H1 (cell line): ENCODE measurements at regions not wholly inside any gene's neighbourhood (a gene's known extent, or its start where the extent isn't known, plus 50 kb on each side); places are given as distances from the start of the nearest gene placed in this dataset.

Source experiments
- CTCF ChIA-PET: fragments of 300-600 bp; sonication (Branson Sonifier 250); formaldehyde crosslinking; loops from one replicate; lab custom pipeline; 2021; ENCODE audit not compliant: partially characterized antibody; lab: Charles Lee
- POLR2A ChIA-PET: fragments of 300-600 bp; sonication (Branson Sonifier 250); formaldehyde crosslinking; loops from one replicate; lab custom pipeline; 2021; ENCODE audit warnings: inconsistent platforms; ENCODE audit not compliant: partially characterized antibody; lab: Charles Lee
- DNase-seq, 2 experiments: peaks; one replicate each; pipeline versions ENCODE4 v3.0.0 to v3.0.0-alpha.2; 2010 to 2022; ENCODE audit warnings: low spot score in 2 of 2, low read depth in 1 of 2, mixed read lengths in 1 of 2
- FAIRE-seq: peaks from 2 replicates; lab custom pipeline; 2011; peaks lifted over from hg19 to GRCh38; lab: Jason Lieb, UNC
- H2AFZ ChIP-seq: 2 replicates; pipeline ENCODE4 v1.8.1; 2012; ENCODE audit warnings: low read length, inconsistent platforms
- H2AK5ac ChIP-seq: 2 replicates; pipeline ENCODE4 v1.6.1; 2013; ENCODE audit warnings: low read depth, low read length
- H2BK120ac ChIP-seq: replicated peaks from 2 replicates; pipeline ENCODE3; 2013; ENCODE audit warnings: low read depth, low read length, inconsistent platforms
- H2BK12ac ChIP-seq: 2 replicates; pipeline ENCODE4 v1.6.1; 2013; ENCODE audit warnings: low read depth, low read length
- H2BK15ac ChIP-seq: 2 replicates; pipeline ENCODE4 v1.6.1; 2013; ENCODE audit warnings: low read length
- H2BK20ac ChIP-seq: 2 replicates; pipeline ENCODE4 v1.6.1; 2013; ENCODE audit warnings: low read length
- H2BK5ac ChIP-seq: 2 replicates; pipeline ENCODE4 v1.6.1; 2013; ENCODE audit warnings: low read depth, low read length
- H3K14ac ChIP-seq: 2 replicates; pipeline ENCODE4 v1.6.1; 2013; ENCODE audit warnings: inconsistent platforms; ENCODE audit not compliant: insufficient read length
- H3K18ac ChIP-seq: 2 replicates; pipeline ENCODE4 v1.6.1; 2013; ENCODE audit warnings: low read length; ENCODE audit errors: extremely low read depth
- H3K23ac ChIP-seq: 2 replicates; pipeline ENCODE4 v1.6.1; 2013; ENCODE audit warnings: inconsistent platforms; ENCODE audit not compliant: insufficient read length
- H3K23me2 ChIP-seq: 2 replicates; pipeline ENCODE4 v1.6.1; 2013; ENCODE audit warnings: low read depth, low read length
- H3K27ac ChIP-seq: 2 replicates; pipeline ENCODE4 v1.6.1; 2011; ENCODE audit warnings: low read depth, low read length, inconsistent platforms
- H3K27me3 ChIP-seq, 4 experiments: replicated peaks in 1 of 4; 1 replicate in 1 of 4; 2 replicates in 3 of 4; pipeline versions ENCODE4 v1.6.1 to v1.8.1; 2011 to 2013; ENCODE audit warnings: low read length in 3 of 4, mild to moderate bottlenecking in 3 of 4, inconsistent platforms in 2 of 4, mixed read lengths in 2 of 4, moderate library complexity in 1 of 4; ENCODE audit not compliant: control insufficient read depth in 3 of 4, insufficient read depth in 3 of 4; ENCODE audit errors: extremely low read depth in 1 of 4
- H3K36me3 ChIP-seq, 4 experiments: 2 replicates each; pipeline versions ENCODE4 v1.6.1 to v1.8.1; 2011 to 2013; ENCODE audit warnings: mild to moderate bottlenecking in 4 of 4, low read length in 3 of 4, moderate library complexity in 2 of 4, control low read depth in 1 of 4, inconsistent platforms in 1 of 4; ENCODE audit not compliant: insufficient read depth in 4 of 4, control insufficient read depth in 2 of 4
- H3K4ac ChIP-seq: replicated peaks from 2 replicates; pipeline ENCODE3; 2013; ENCODE audit warnings: low read length, low read depth, mixed read lengths, inconsistent platforms; ENCODE audit not compliant: insufficient read length
- H3K4me1 ChIP-seq, 4 experiments: replicated peaks in 1 of 4; 1 replicate in 1 of 4; 2 replicates in 3 of 4; pipeline versions ENCODE4 v1.6.1 to v1.8.1; 2011 to 2013; ENCODE audit warnings: low read length in 3 of 4, inconsistent platforms in 2 of 4, mixed read lengths in 1 of 4; ENCODE audit not compliant: insufficient read depth in 4 of 4, control insufficient read depth in 3 of 4
- H3K4me2 ChIP-seq, 2 experiments: 2 replicates each; pipeline versions ENCODE4 v1.6.1 to v1.8.1; 2011 to 2013; ENCODE audit warnings: low read depth in 2 of 2, low read length in 2 of 2, control low read depth in 1 of 2, inconsistent platforms in 1 of 2, mild to moderate bottlenecking in 1 of 2; ENCODE audit not compliant: insufficient read depth in 1 of 2
- H3K4me3 ChIP-seq, 4 experiments: fragments of 200-600, 300-600 bp in 1 of 4; sonication (generic), shearing (Covaris generic), sonication (Bioruptor Twin) in 1 of 4; 2 replicates each; pipeline versions ENCODE4 v1.5.1 to v1.8.1; 2011 to 2016; ENCODE audit warnings: low read length in 4 of 4, low read depth in 3 of 4, control low read depth in 2 of 4, inconsistent platforms in 2 of 4, mild to moderate bottlenecking in 2 of 4, mixed read lengths in 1 of 4, moderate library complexity in 1 of 4; ENCODE audit not compliant: insufficient read depth in 2 of 4; ENCODE audit errors: extremely low read depth in 1 of 4
- H3K56ac ChIP-seq: replicated peaks from 2 replicates; pipeline ENCODE3; 2013; ENCODE audit warnings: low read depth, mild to moderate bottlenecking, mixed read lengths, low read length, inconsistent platforms; ENCODE audit not compliant: insufficient read length
- H3K79me1 ChIP-seq: 2 replicates; pipeline ENCODE4 v1.6.1; 2013; ENCODE audit warnings: low read depth, low read length, control low read depth
- H3K79me2 ChIP-seq, 2 experiments: 2 replicates each; pipeline versions ENCODE4 v1.6.1 to v1.8.1; 2012 to 2013; ENCODE audit warnings: low read length in 2 of 2, mild to moderate bottlenecking in 2 of 2, inconsistent platforms in 1 of 2; ENCODE audit not compliant: insufficient read depth in 2 of 2, control insufficient read depth in 1 of 2
- H3K9ac ChIP-seq, 4 experiments: replicated peaks in 1 of 4; 1 replicate in 1 of 4; 2 replicates in 3 of 4; pipeline versions ENCODE4 v1.6.1 to v1.8.1; 2011 to 2013; ENCODE audit warnings: low read depth in 3 of 4, low read length in 3 of 4, control low read depth in 2 of 4, mild to moderate bottlenecking in 2 of 4, moderate library complexity in 2 of 4, inconsistent platforms in 1 of 4; ENCODE audit errors: extremely low read depth in 1 of 4
- H3K9me3 ChIP-seq, 2 experiments: 2 replicates each; pipeline versions ENCODE4 v1.6.1 to v1.8.1; 2012 to 2013; ENCODE audit warnings: mild to moderate bottlenecking in 2 of 2, moderate library complexity in 2 of 2, control low read depth in 1 of 2, inconsistent platforms in 1 of 2, low read depth in 1 of 2, low read length in 1 of 2, mixed read lengths in 1 of 2; ENCODE audit not compliant: insufficient read depth in 2 of 2
- H4K20me1 ChIP-seq, 2 experiments: replicated peaks in 1 of 2; 2 replicates each; pipeline versions ENCODE3 to v1.8.1; 2011 to 2013; ENCODE audit warnings: inconsistent platforms in 2 of 2, low read length in 2 of 2, mild to moderate bottlenecking in 1 of 2; ENCODE audit not compliant: insufficient read depth in 2 of 2, control insufficient read depth in 1 of 2
- H4K5ac ChIP-seq: 2 replicates; pipeline ENCODE4 v1.6.1; 2013; ENCODE audit warnings: low read length, low read depth, mixed read lengths, inconsistent platforms; ENCODE audit not compliant: insufficient read length
- H4K8ac ChIP-seq: 2 replicates; pipeline ENCODE4 v1.8.0; 2013; ENCODE audit warnings: mild to moderate bottlenecking, moderate library complexity, low read length, inconsistent platforms; ENCODE audit not compliant: insufficient read depth; ENCODE audit errors: extremely low read depth
- H4K91ac ChIP-seq: replicated peaks from 2 replicates; pipeline ENCODE3; 2013; ENCODE audit warnings: low read length, mixed read lengths, inconsistent platforms; ENCODE audit not compliant: insufficient read length
- BACH1 ChIP-seq: IDR thresholded peaks from 2 replicates; pipeline ENCODE4 v1.6.1; 2012; ENCODE audit warnings: low read length, improper control_type of control experiment
- BRCA1 ChIP-seq: IDR thresholded peaks from 2 replicates; pipeline ENCODE4 v1.6.1; 2012; ENCODE audit warnings: low read depth, low read length, improper control_type of control experiment
- CBX5 ChIP-seq: fragments of 300-800, 300-1000 bp; sonication (generic); IDR thresholded peaks from 2 replicates; pipeline ENCODE4 v1.7.1; 2016; ENCODE audit warnings: antibody characterized with exemption, low read length, low read depth
- CBX8 ChIP-seq: fragments of 300-800, 300-1000 bp; sonication (generic); IDR thresholded peaks from 2 replicates; pipeline ENCODE4 v1.7.1; 2016; ENCODE audit warnings: low read depth, low read length, borderline replicate concordance
- CHD1 ChIP-seq: IDR thresholded peaks from 2 replicates; pipeline ENCODE4 v1.6.1; 2012; ENCODE audit warnings: low read depth, low read length, improper control_type of control experiment
- HDAC2 ChIP-seq, 2 experiments: fragments of 300-600 bp in 1 of 2; sonication (generic) in 1 of 2; IDR thresholded peaks; 2 replicates each; pipeline ENCODE4 v1.6.1; 2011 to 2012; ENCODE audit warnings: low read depth in 2 of 2, low read length in 2 of 2, mild to moderate bottlenecking in 2 of 2, moderate library complexity in 2 of 2, borderline replicate concordance in 1 of 2, inconsistent platforms in 1 of 2
- KDM4A ChIP-seq: IDR thresholded peaks from one replicate; pipeline ENCODE4 v1.7.1; 2012; ENCODE audit warnings: low read depth, mild to moderate bottlenecking, moderate library complexity, low read length, inconsistent platforms; ENCODE audit not compliant: severe bottlenecking
- MAFK ChIP-seq: IDR thresholded peaks from 2 replicates; pipeline ENCODE4 v1.6.1; 2012; ENCODE audit warnings: low read depth, mild to moderate bottlenecking, improper control_type of control experiment, low read length
- PHF8 ChIP-seq: fragments of 200-600 bp; sonication (generic); conservative IDR thresholded peaks from 2 replicates; pipeline ENCODE4 v1.7.1; 2012; ENCODE audit warnings: low read depth, mild to moderate bottlenecking, inconsistent platforms, low read length, moderate library complexity
- RBBP5 ChIP-seq: IDR thresholded peaks from 2 replicates; pipeline ENCODE4 v1.7.1; 2012; ENCODE audit warnings: low read depth, mild to moderate bottlenecking, inconsistent platforms, low read length, moderate library complexity, borderline replicate concordance
- RNF2 ChIP-seq: fragments of 200-900, 300-1000 bp; sonication (generic); IDR thresholded peaks from 2 replicates; pipeline ENCODE4 v1.7.1; 2016; ENCODE audit warnings: borderline replicate concordance, low read depth, mild to moderate bottlenecking, antibody characterized with exemption, low read length; ENCODE audit not compliant: poor library complexity, severe bottlenecking; ENCODE audit errors: missing control alignments
- SIRT6 ChIP-seq: IDR thresholded peaks from one replicate; pipeline ENCODE4 v1.7.1; 2012; ENCODE audit warnings: low read length, inconsistent platforms
- SP1 ChIP-seq: IDR thresholded peaks from 2 replicates; pipeline ENCODE4 v1.6.1; 2011; ENCODE audit warnings: low read depth, low read length
- TAF1 ChIP-seq: IDR thresholded peaks from 2 replicates; pipeline ENCODE4 v1.6.1; 2011; ENCODE audit warnings: mild to moderate bottlenecking, low read depth, low read length
- TCF12 ChIP-seq: IDR thresholded peaks from 2 replicates; pipeline ENCODE4 v1.6.1; 2011; ENCODE audit warnings: low read depth, mild to moderate bottlenecking, low read length
- TEAD4 ChIP-seq: IDR thresholded peaks from 2 replicates; pipeline ENCODE4 v1.6.1; 2012; ENCODE audit warnings: low read depth, low read length, inconsistent platforms, mixed read lengths
- WGBS, 2 experiments: shearing (Covaris generic) in 1 of 2; methylation state at CpG; one replicate each; pipeline versions ENCODE4 v1.1.6 to v1.1.7; 2013 to 2015; ENCODE audit warnings: low lambda C conversion rate in 2 of 2, mixed read lengths in 2 of 2, inconsistent platforms in 1 of 2, low coverage in 1 of 2, missing lambda C conversion rate in 1 of 2; ENCODE audit not compliant: insufficient replicate concordance in 2 of 2, insufficient coverage in 1 of 2, insufficient read length in 1 of 2; ENCODE audit errors: extremely low coverage in 1 of 2, missing lambda C conversion rate in 1 of 2; 5-methylcytosine and 5-hydroxymethylcytosine counted together

- Histone ChIP-seq H2BK12ac (no peak overlapping the region), H3K36me3 (no peaks in the 10 kb centered on the region), H4K20me1 (no peaks in the 10 kb centered on the region), H4K91ac (no peak overlapping the region), H3K79me2 (no peaks in the 10 kb centered on the region), H3K27ac (no peak overlapping the region), H3K9ac (no peak overlapping the region), H3K4ac (no peak overlapping the region), H3K4me3 (no peak overlapping the region), H3K18ac (no peak overlapping the region), H3K27me3 (no peaks in the 10 kb centered on the region), H3K79me1 (no peaks in the 10 kb centered on the region), H2BK20ac (no peak overlapping the region), H3K56ac (no peak overlapping the region), H2BK120ac (no peak overlapping the region), H4K8ac (no peak overlapping the region), H4K5ac (no peak overlapping the region), H3K23ac (no peak overlapping the region), H3K4me2 (no peak overlapping the region), H3K23me2 (no peaks in the 10 kb centered on the region), H2AFZ (no peak overlapping the region), H2BK15ac (no peak overlapping the region), H2BK5ac (no peak overlapping the region), H3K4me1 (no peaks in the 10 kb centered on the region), H2AK5ac (no peak overlapping the region), H3K9me3 (no peaks in the 10 kb centered on the region; a peak in 1 of 4 replicates), H3K14ac (no peak overlapping the region)
- ChIA-PET POLR2A (no interaction called here), CTCF (interaction anchor here (0.5 to 0.6 kb wide), 2 partner anchors 70 to 88 kb away, joined by 3 read pairs; no protein-coding TSS in a partner anchor)
- DNase-seq: no peak
- WGBS, 2 experiments: 83% methylated on average over 3 of the region's 3 CpGs; no CpG with 5 or more reads in 1 of the 2 experiments
- FAIRE-seq: no peak
- no peak for TF ChIP-seq HDAC2 (IDR thresholded peaks at IDR 0.05; ENCODE audit: borderline replicate concordance in 1 of 2, low read depth in 2 of 2, low read length in 2 of 2)
- TF ChIP-seq KDM4A: no peak
- TF ChIP-seq PHF8: no peak
- TF ChIP-seq RNF2: no peak
- no peak for TF ChIP-seq TEAD4
- no peak for TF ChIP-seq CBX8
- no peak for TF ChIP-seq TCF12
- TF ChIP-seq MAFK: no peak
- no peak for TF ChIP-seq TAF1
- no peak for TF ChIP-seq CBX5
- TF ChIP-seq SP1: no peak
- no peak for TF ChIP-seq RBBP5
- no peak for TF ChIP-seq BACH1
- no peak for TF ChIP-seq CHD1
- no peak for TF ChIP-seq BRCA1
- TF ChIP-seq SIRT6: no peak
These were observed 230.6 kb upstream of the SPRY1 start for GRCh38 chr4:123166023-123166422.
